A549 (cell line): ENCODE measurements at regions not wholly inside any gene's neighbourhood (a gene's known extent, or its start where the extent isn't known, plus 50 kb on each side); places are given as distances from the start of the nearest gene placed in this dataset.

Experiments used
- CTCF ChIP-seq: fragments of >200 bp; sonication (Bioruptor Twin); formaldehyde crosslinking; IDR thresholded peaks from 3 replicates; pipeline ENCODE4 v1.5.1; 2016
- FOXS1 ChIP-seq: fragments of 250-450 bp; sonication (Bioruptor Pico); IDR thresholded peaks from 2 replicates; pipeline ENCODE4 v1.5.0; 2020; ENCODE audit warnings: mild to moderate bottlenecking, moderate library complexity
- HMGXB4 ChIP-seq: fragments of 250-450 bp; sonication (Bioruptor Pico); IDR thresholded peaks from 2 replicates; pipeline ENCODE4 v1.5.0; 2021; ENCODE audit warnings: mild to moderate bottlenecking, moderate library complexity, borderline replicate concordance
- MAX ChIP-seq: IDR thresholded peaks from 2 replicates; pipeline ENCODE4 v1.6.1; 2012
- PHF8 ChIP-seq: fragments of 200-600 bp; sonication (generic); IDR thresholded peaks from 2 replicates; pipeline ENCODE4 v1.6.1; 2016; ENCODE audit warnings: low read depth, mild to moderate bottlenecking, antibody characterized with exemption, moderate library complexity, borderline replicate concordance
- POLR2A ChIP-seq: IDR thresholded peaks from 2 replicates; pipeline ENCODE4 v1.6.1; 2012; ENCODE audit warnings: mild to moderate bottlenecking, low read length
- RAD21 ChIP-seq, 2 experiments: fragments of >200 bp in 1 of 2; sonication (Bioruptor Twin) in 1 of 2; formaldehyde crosslinking in 1 of 2; IDR thresholded peaks in 1 of 2; conservative IDR thresholded peaks in 1 of 2; 2 replicates in 1 of 2; 3 replicates in 1 of 2; pipeline ENCODE4 v1.6.1; 2012 to 2018; ENCODE audit warnings: inconsistent platforms in 1 of 2
- SMC3 ChIP-seq: fragments of >200 bp; sonication (Bioruptor Twin); formaldehyde crosslinking; IDR thresholded peaks from 3 replicates; pipeline ENCODE4 v1.6.1; 2018; ENCODE audit warnings: inconsistent platforms

GRCh38 chr12:90060031-90060430, 351.4 kb upstream of the ATP2B1 start:
- TF ChIP-seq CTCF (no peak), RAD21 (conservative IDR thresholded peaks at IDR 0.05 in 1 of 2, IDR thresholded peaks at IDR 0.05 in 1 of 2) (no peak), HMGXB4 (CRISPR knock-in tag) (no peak), POLR2A (no peak), PHF8 (no peak), SMC3 (no peak), FOXS1 (CRISPR knock-in tag) (no peak), MAX (no peak)
